ENCODE measurements at regions not wholly inside any gene's neighbourhood (a gene's known extent, or its start where the extent isn't known, plus 50 kb on each side); places are given as distances from the start of the nearest gene placed in this dataset.
"Not testable (repeated sequence)": the region's sequence is repeated elsewhere in the genome, so short reads cannot be mapped to it uniquely, and the experiment has no call there.

- DNase-seq = no peak
These were observed 600.6 kb upstream of the FAT3 start for GRCh38 chr11:91624021-91624420.

GRCh38 chr11:91608677-91609076 lies 615.9 kb upstream of the FAT3 start:
- DNase-seq = no peak

- no peak for DNase-seq
These were observed 628.5 kb upstream of the FAT3 start for GRCh38 chr11:91596111-91596510.

GRCh38 chr11:91591021-91591420 lies 633.6 kb upstream of the FAT3 start:
- DNase-seq = no peak

GRCh38 chr11:91587131-91587530 lies 637.5 kb upstream of the FAT3 start:
- DNase-seq = no peak

GRCh38 chr11:91585035-91585801 lies 639.4 kb upstream of the FAT3 start:
- DNase-seq = no peak

GRCh38 chr11:91563176-91563575 lies 661.4 kb upstream of the FAT3 start:
- no peak for DNase-seq

GRCh38 chr11:91560434-91560833 lies 664.2 kb upstream of the FAT3 start:
- no peak for DNase-seq

GRCh38 chr11:91538065-91538464 lies 686.6 kb upstream of the FAT3 start:
- no peak for DNase-seq

GRCh38 chr11:91536366-91536765 lies 688.3 kb upstream of the FAT3 start:
- no peak for DNase-seq

- no peak for DNase-seq
These were observed 695.7 kb upstream of the FAT3 start for GRCh38 chr11:91528965-91529364.

- no peak for DNase-seq
These were observed 697.1 kb upstream of the FAT3 start for GRCh38 chr11:91527380-91528030.

GRCh38 chr11:91513734-91514133 lies 710.9 kb upstream of the FAT3 start:
- no peak for DNase-seq

GRCh38 chr11:91497847-91498246 lies 726.8 kb upstream of the FAT3 start:
- no peak for DNase-seq

GRCh38 chr11:91495837-91496236 lies 728.8 kb upstream of the FAT3 start:
- DNase-seq = no peak

GRCh38 chr11:91489989-91490388 lies 734.6 kb upstream of the FAT3 start:
- DNase-seq = no peak

GRCh38 chr11:91483956-91484355 lies 740.7 kb upstream of the FAT3 start:
- DNase-seq = not testable (repeated sequence)

- DNase-seq = not testable (repeated sequence)
These were observed 742.7 kb upstream of the FAT3 start for GRCh38 chr11:91481875-91482274.

- DNase-seq = no peak
These were observed 754.0 kb upstream of the FAT3 start for GRCh38 chr11:91470656-91471055.

- no peak for DNase-seq
These were observed 764.8 kb upstream of the FAT3 start for GRCh38 chr11:91459840-91460239.

- no peak for DNase-seq
These were observed 778.4 kb upstream of the FAT3 start for GRCh38 chr11:91446267-91446666.

GRCh38 chr11:91435694-91436395 lies 788.8 kb upstream of the FAT3 start:
- no peak for DNase-seq

- DNase-seq = no peak
These were observed 791.2 kb upstream of the FAT3 start for GRCh38 chr11:91433284-91434010.
